ENCODE measurements at regions not wholly inside any gene's neighbourhood (a gene's known extent, or its start where the extent isn't known, plus 50 kb on each side); places are given as distances from the start of the nearest gene placed in this dataset.

- Histone ChIP-seq H3K9ac (ENCODE audit: low read depth in 1 of 2, low read length in 2 of 2) (no peak overlapping the region), H3K27ac (ENCODE audit: low read depth, low read length) (no peak overlapping the region), H3K4me3 (ENCODE audit: low read depth in 1 of 2, low read length in 2 of 2) (no peak overlapping the region), H3K9me3 (ENCODE audit: control insufficient read depth in 1 of 2, low read length in 2 of 2) (no peaks in the 10 kb centered on the region), H3K27me3 (ENCODE audit: control insufficient read depth in 1 of 2, insufficient read depth in 2 of 2, low read length in 2 of 2) (no peaks in the 10 kb centered on the region), H3K36me3 (ENCODE audit: control insufficient read depth in 1 of 2, insufficient read depth in 2 of 2, low read length in 2 of 2) (no peaks in the 10 kb centered on the region), H3K4me1 (ENCODE audit: control insufficient read depth in 1 of 2, insufficient read depth in 2 of 2, low read length in 2 of 2) (no peaks in the 10 kb centered on the region)
These were observed 662.2 kb downstream of the DHX35 start for GRCh38 chr20:39624316-39624715.

- Histone ChIP-seq H3K4me1 (ENCODE audit: control insufficient read depth in 1 of 2, insufficient read depth in 2 of 2, low read length in 2 of 2) (no peaks in the 10 kb centered on the region), H3K4me3 (ENCODE audit: low read depth in 1 of 2, low read length in 2 of 2) (no peak overlapping the region), H3K27me3 (ENCODE audit: control insufficient read depth in 1 of 2, insufficient read depth in 2 of 2, low read length in 2 of 2) (no peaks in the 10 kb centered on the region), H3K9me3 (ENCODE audit: control insufficient read depth in 1 of 2, low read length in 2 of 2) (no peaks in the 10 kb centered on the region), H3K36me3 (ENCODE audit: control insufficient read depth in 1 of 2, insufficient read depth in 2 of 2, low read length in 2 of 2) (no peaks in the 10 kb centered on the region), H3K27ac (ENCODE audit: low read depth, low read length) (no peak overlapping the region), H3K9ac (ENCODE audit: low read depth in 1 of 2, low read length in 2 of 2) (no peak overlapping the region)
These were observed 661.6 kb downstream of the DHX35 start for GRCh38 chr20:39623584-39624234.

- Histone ChIP-seq H3K4me1 (ENCODE audit: control insufficient read depth in 1 of 2, insufficient read depth in 2 of 2, low read length in 2 of 2) (no peaks in the 10 kb centered on the region), H3K9me3 (ENCODE audit: control insufficient read depth in 1 of 2, low read length in 2 of 2) (no peaks in the 10 kb centered on the region), H3K27ac (ENCODE audit: low read depth, low read length) (no peak overlapping the region), H3K27me3 (ENCODE audit: control insufficient read depth in 1 of 2, insufficient read depth in 2 of 2, low read length in 2 of 2) (no peaks in the 10 kb centered on the region), H3K36me3 (ENCODE audit: control insufficient read depth in 1 of 2, insufficient read depth in 2 of 2, low read length in 2 of 2) (no peaks in the 10 kb centered on the region), H3K4me3 (ENCODE audit: low read depth in 1 of 2, low read length in 2 of 2) (no peak overlapping the region), H3K9ac (ENCODE audit: low read depth in 1 of 2, low read length in 2 of 2) (no peak overlapping the region)
These were observed 657.2 kb downstream of the DHX35 start for GRCh38 chr20:39619271-39619785.

GRCh38 chr20:39611901-39612300 lies 649.8 kb downstream of the DHX35 start:
- Histone ChIP-seq H3K27me3 (ENCODE audit: control insufficient read depth in 1 of 2, insufficient read depth in 2 of 2, low read length in 2 of 2) (no peaks in the 10 kb centered on the region), H3K9ac (ENCODE audit: low read depth in 1 of 2, low read length in 2 of 2) (no peak overlapping the region), H3K4me1 (ENCODE audit: control insufficient read depth in 1 of 2, insufficient read depth in 2 of 2, low read length in 2 of 2) (no peaks in the 10 kb centered on the region), H3K27ac (ENCODE audit: low read depth, low read length) (no peak overlapping the region), H3K36me3 (ENCODE audit: control insufficient read depth in 1 of 2, insufficient read depth in 2 of 2, low read length in 2 of 2) (no peaks in the 10 kb centered on the region), H3K9me3 (ENCODE audit: control insufficient read depth in 1 of 2, low read length in 2 of 2) (no peaks in the 10 kb centered on the region), H3K4me3 (ENCODE audit: low read depth in 1 of 2, low read length in 2 of 2) (no peak overlapping the region)

- H3K27ac ChIP-seq (ENCODE audit: low read depth, low read length) = no peak overlapping the region
- H3K9ac ChIP-seq (ENCODE audit: low read depth in 1 of 2, low read length in 2 of 2) = no peak overlapping the region
- no peaks in the 10 kb centered on the region for H3K9me3 ChIP-seq (ENCODE audit: control insufficient read depth in 1 of 2, low read length in 2 of 2)
- no peaks in the 10 kb centered on the region for H3K27me3 ChIP-seq (ENCODE audit: control insufficient read depth in 1 of 2, insufficient read depth in 2 of 2, low read length in 2 of 2)
- H3K4me3 ChIP-seq (ENCODE audit: low read depth in 1 of 2, low read length in 2 of 2) = no peak overlapping the region
- no peaks in the 10 kb centered on the region for H3K4me1 ChIP-seq (ENCODE audit: control insufficient read depth in 1 of 2, insufficient read depth in 2 of 2, low read length in 2 of 2)
- H3K36me3 ChIP-seq (ENCODE audit: control insufficient read depth in 1 of 2, insufficient read depth in 2 of 2, low read length in 2 of 2) = no peaks in the 10 kb centered on the region
These were observed 645.0 kb downstream of the DHX35 start for GRCh38 chr20:39607141-39607540.

- no peak overlapping the region for H3K4me3 ChIP-seq (ENCODE audit: low read depth in 1 of 2, low read length in 2 of 2)
- H3K4me1 ChIP-seq (ENCODE audit: control insufficient read depth in 1 of 2, insufficient read depth in 2 of 2, low read length in 2 of 2) = no peaks in the 10 kb centered on the region
- no peaks in the 10 kb centered on the region for H3K36me3 ChIP-seq (ENCODE audit: control insufficient read depth in 1 of 2, insufficient read depth in 2 of 2, low read length in 2 of 2)
- H3K9me3 ChIP-seq (ENCODE audit: control insufficient read depth in 1 of 2, low read length in 2 of 2) = no peaks in the 10 kb centered on the region
- no peak overlapping the region for H3K9ac ChIP-seq (ENCODE audit: low read depth in 1 of 2, low read length in 2 of 2)
- H3K27ac ChIP-seq (ENCODE audit: low read depth, low read length) = no peak overlapping the region
- no peaks in the 10 kb centered on the region for H3K27me3 ChIP-seq (ENCODE audit: control insufficient read depth in 1 of 2, insufficient read depth in 2 of 2, low read length in 2 of 2)
These were observed 643.8 kb downstream of the DHX35 start for GRCh38 chr20:39605908-39606307.

- Histone ChIP-seq H3K36me3 (ENCODE audit: control insufficient read depth in 1 of 2, insufficient read depth in 2 of 2, low read length in 2 of 2) (no peaks in the 10 kb centered on the region), H3K4me3 (ENCODE audit: low read depth in 1 of 2, low read length in 2 of 2) (no peak overlapping the region), H3K9me3 (ENCODE audit: control insufficient read depth in 1 of 2, low read length in 2 of 2) (no peaks in the 10 kb centered on the region), H3K9ac (ENCODE audit: low read depth in 1 of 2, low read length in 2 of 2) (no peak overlapping the region), H3K4me1 (ENCODE audit: control insufficient read depth in 1 of 2, insufficient read depth in 2 of 2, low read length in 2 of 2) (no peaks in the 10 kb centered on the region), H3K27me3 (ENCODE audit: control insufficient read depth in 1 of 2, insufficient read depth in 2 of 2, low read length in 2 of 2) (no peaks in the 10 kb centered on the region), H3K27ac (ENCODE audit: low read depth, low read length) (no peak overlapping the region)
These were observed 643.2 kb downstream of the DHX35 start for GRCh38 chr20:39605361-39605760.

GRCh38 chr20:39603219-39603618 lies 641.1 kb downstream of the DHX35 start:
- H3K4me3 ChIP-seq (ENCODE audit: low read depth in 1 of 2, low read length in 2 of 2) = no peak overlapping the region
- no peak overlapping the region for H3K9ac ChIP-seq (ENCODE audit: low read depth in 1 of 2, low read length in 2 of 2)
- no peaks in the 10 kb centered on the region for H3K9me3 ChIP-seq (ENCODE audit: control insufficient read depth in 1 of 2, low read length in 2 of 2)
- no peaks in the 10 kb centered on the region for H3K4me1 ChIP-seq (ENCODE audit: control insufficient read depth in 1 of 2, insufficient read depth in 2 of 2, low read length in 2 of 2)
- H3K27me3 ChIP-seq (ENCODE audit: control insufficient read depth in 1 of 2, insufficient read depth in 2 of 2, low read length in 2 of 2) = no peaks in the 10 kb centered on the region
- no peak overlapping the region for H3K27ac ChIP-seq (ENCODE audit: low read depth, low read length)
- no peaks in the 10 kb centered on the region for H3K36me3 ChIP-seq (ENCODE audit: control insufficient read depth in 1 of 2, insufficient read depth in 2 of 2, low read length in 2 of 2)

GRCh38 chr20:39602649-39603048 lies 640.5 kb downstream of the DHX35 start:
- no peaks in the 10 kb centered on the region for H3K27me3 ChIP-seq (ENCODE audit: control insufficient read depth in 1 of 2, insufficient read depth in 2 of 2, low read length in 2 of 2)
- no peaks in the 10 kb centered on the region for H3K4me1 ChIP-seq (ENCODE audit: control insufficient read depth in 1 of 2, insufficient read depth in 2 of 2, low read length in 2 of 2)
- no peaks in the 10 kb centered on the region for H3K9me3 ChIP-seq (ENCODE audit: control insufficient read depth in 1 of 2, low read length in 2 of 2)
- no peaks in the 10 kb centered on the region for H3K36me3 ChIP-seq (ENCODE audit: control insufficient read depth in 1 of 2, insufficient read depth in 2 of 2, low read length in 2 of 2)
- no peak overlapping the region for H3K4me3 ChIP-seq (ENCODE audit: low read depth in 1 of 2, low read length in 2 of 2)
- H3K9ac ChIP-seq (ENCODE audit: low read depth in 1 of 2, low read length in 2 of 2) = no peak overlapping the region
- no peak overlapping the region for H3K27ac ChIP-seq (ENCODE audit: low read depth, low read length)

GRCh38 chr20:39600871-39601270 lies 638.7 kb downstream of the DHX35 start:
- Histone ChIP-seq H3K27ac (ENCODE audit: low read depth, low read length) (no peak overlapping the region), H3K9ac (ENCODE audit: low read depth in 1 of 2, low read length in 2 of 2) (no peak overlapping the region), H3K9me3 (ENCODE audit: control insufficient read depth in 1 of 2, low read length in 2 of 2) (no peaks in the 10 kb centered on the region), H3K27me3 (ENCODE audit: control insufficient read depth in 1 of 2, insufficient read depth in 2 of 2, low read length in 2 of 2) (no peaks in the 10 kb centered on the region), H3K36me3 (ENCODE audit: control insufficient read depth in 1 of 2, insufficient read depth in 2 of 2, low read length in 2 of 2) (no peaks in the 10 kb centered on the region), H3K4me3 (ENCODE audit: low read depth in 1 of 2, low read length in 2 of 2) (no peak overlapping the region), H3K4me1 (ENCODE audit: control insufficient read depth in 1 of 2, insufficient read depth in 2 of 2, low read length in 2 of 2) (no peaks in the 10 kb centered on the region)

Data from duodenal mucosa (tissue), 2 donors.